NOMO-1 treated with dmso at 0.1 percent for 144 hours (cell line): ENCODE measurements at regions not wholly inside any gene's neighbourhood (a gene's known extent, or its start where the extent isn't known, plus 50 kb on each side); places are given as distances from the start of the nearest gene placed in this dataset.

Experiments
- DNase-seq: peaks from one replicate; lab custom pipeline; 2025; ENCODE audit not compliant: unreplicated experiment; lab: John Stamatoyannopoulos, UW

- DNase-seq: no peak
Measured at GRCh38 chr6:110033101-110033500, 55.0 kb downstream of the GPR6 start.

- no peak for DNase-seq
Measured at GRCh38 chr6:110033749-110034666, 55.9 kb downstream of the GPR6 start.

DNA sequence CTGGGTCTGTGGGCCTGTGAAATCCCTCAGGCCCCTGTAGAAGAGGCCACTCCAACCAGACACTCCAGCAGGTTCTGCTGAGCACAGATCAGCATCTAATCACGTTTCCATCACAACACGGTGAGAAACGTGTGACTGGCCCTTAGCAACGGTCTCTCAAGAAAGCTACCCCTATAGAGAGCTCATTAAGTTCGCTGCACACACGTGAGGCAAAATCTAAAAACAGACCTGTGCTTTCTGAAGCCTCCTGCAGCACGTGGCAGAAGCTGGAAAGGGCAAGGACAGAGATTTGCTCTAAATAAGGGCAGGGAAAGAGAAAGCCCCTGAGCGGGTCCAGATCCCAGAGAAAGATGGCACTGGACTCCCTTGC lies 56.5 kb downstream of the GPR6 start:
- no peak for DNase-seq

DNA sequence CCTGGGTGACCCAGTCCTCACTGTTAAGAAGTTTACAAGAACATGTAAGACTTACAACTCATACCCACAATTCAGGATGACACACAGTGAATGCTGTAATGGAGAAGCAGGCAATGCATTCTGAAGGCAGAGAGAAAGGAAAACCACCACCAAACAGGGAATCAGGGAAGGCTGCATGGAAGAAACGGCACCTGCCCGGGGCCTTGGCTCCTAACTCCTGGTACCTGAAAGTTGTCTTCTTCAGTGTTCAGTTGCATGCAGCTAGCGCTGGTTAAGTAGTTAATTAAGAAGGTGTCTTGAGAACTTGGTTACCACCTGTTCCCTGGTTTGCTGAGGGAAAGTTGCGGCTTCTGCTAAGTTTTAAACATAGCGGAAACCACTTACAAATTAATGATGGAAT lies 57.2 kb downstream of the GPR6 start:
- no peak for DNase-seq

DNA sequence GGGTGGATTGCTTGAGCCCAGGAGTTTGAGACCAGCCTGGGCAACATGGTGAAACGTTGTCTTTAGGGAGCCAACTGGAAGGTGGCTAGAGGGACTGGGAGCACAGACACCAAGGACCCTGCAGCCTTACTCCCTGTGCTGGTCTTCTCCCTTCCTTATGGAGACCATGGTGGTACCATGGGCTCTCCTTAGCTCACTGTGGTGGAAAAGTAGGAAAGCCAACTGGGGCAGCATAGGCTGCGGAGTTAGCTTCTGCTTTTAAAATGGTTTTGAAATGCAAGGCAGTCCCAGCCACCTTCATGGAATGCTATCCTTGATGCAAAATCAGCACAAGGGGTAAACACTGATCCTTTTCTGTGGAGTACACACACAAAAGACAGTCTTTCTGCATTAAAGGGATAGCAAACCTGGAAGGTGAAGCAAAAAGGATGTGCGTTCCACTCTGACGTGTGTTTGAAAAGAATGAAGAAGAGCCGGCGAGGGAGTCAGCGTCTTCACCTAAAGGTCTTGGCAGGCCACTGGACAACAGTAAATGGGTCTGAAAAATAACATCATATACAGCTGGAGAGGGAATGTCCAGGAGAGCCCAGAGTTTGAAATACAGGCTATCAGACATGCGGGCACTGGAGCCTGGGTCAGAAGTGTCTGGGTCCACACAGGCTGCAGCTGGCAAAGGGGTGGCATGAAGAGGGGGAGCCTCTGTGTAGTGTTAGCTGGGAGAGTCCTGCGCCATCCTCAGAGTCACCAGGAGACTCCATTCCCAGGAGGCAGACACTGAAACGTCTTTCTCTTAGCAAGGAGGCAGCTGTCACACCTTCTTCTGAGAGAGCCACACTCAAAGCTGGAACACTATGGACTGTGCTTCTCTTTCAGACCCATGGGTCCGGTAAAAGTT lies 58.5 kb downstream of the GPR6 start:
- no peak for DNase-seq

DNA sequence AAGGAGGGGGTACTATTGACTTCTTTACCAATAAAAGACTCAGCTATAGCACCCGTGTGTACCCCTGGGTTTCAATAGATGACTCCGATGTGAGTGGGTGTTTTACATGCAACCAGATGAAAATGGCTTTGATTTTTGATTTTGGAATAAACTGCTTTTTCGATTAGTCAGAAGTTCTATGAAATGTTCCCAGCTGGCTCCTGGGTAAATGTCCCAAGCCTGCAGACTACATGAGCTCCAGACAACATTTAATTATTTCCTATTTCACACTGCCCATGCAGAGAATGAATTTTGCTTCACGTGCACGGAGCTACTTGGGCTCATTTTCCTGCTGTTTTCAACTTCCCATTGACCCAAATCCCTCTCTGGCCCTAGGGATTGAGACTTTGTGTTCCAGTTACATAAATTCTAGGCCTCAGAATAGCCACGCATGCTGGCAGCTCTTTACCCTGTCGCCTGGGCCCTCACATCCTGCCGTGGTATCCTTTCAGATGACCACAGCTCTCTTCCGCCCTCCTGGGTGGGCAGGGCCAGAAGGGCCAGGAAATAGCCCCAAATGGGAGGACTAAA lies 59.7 kb downstream of the GPR6 start:
- no peak for DNase-seq

- DNase-seq: peak; percentile 85
Measured at GRCh38 chr6:110039364-110039980, 61.4 kb downstream of the GPR6 start.

DNA sequence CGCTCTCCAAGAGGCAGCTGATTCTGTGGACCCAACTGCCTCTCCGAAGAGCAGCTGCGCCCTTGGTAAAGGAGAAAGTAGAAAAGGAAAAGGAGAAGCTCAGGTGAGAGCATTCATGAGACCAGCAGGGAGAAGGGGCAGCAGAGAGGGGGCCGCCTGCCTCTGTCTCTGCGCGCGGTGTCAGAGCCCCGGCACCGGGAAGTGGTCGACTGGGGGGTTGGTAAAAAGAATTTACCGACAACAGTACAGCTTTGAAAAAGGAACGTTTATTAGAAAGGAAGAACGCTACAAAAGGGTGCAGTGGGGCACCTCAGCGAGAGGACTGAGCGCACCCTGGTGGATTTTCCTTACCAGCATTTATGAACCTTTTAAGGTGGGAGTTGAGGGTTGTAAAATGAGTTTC lies 61.9 kb downstream of the GPR6 start:
- DNase-seq: peak; percentile 34

- no peak for DNase-seq
Measured at GRCh38 chr6:110040716-110041115, 62.6 kb downstream of the GPR6 start.

GRCh38 chr6:110041126-110041525 lies 63.0 kb downstream of the GPR6 start:
- no peak for DNase-seq

- DNase-seq: no peak
Measured at GRCh38 chr6:110041830-110042229, 63.7 kb downstream of the GPR6 start.

DNA sequence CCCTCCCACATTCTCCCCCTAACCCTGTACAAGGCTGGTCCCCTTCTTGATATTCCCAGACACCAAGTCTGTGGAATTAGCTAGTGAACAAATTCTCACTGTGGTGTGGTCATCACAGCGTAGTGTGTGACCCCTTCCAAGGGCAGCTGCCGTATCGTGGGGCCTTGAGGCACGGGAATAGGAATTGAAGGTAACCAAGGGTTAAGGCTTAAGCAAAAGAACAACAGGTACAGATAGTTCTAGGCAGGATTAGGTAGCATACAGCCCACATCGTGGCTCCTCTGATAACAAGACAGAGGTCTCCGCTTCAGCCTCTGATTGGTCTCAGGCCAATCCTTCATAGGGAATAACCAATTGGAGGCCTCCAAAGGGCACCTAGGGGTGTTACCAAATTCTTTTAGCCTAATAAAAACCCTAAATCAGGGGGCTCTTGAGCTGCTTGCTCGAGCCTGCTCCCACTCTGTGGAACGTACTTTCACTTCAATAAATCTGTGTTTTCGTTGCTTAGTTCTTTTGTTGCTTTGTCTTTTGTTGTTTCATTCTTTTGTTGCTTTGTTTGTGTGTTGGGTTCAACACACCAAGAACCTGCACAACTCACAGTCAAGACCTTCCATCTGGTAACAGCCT lies 64.7 kb downstream of the GPR6 start:
- DNase-seq: no peak

GRCh38 chr6:110043366-110043994 lies 65.4 kb downstream of the GPR6 start:
- DNase-seq: no peak

GRCh38 chr6:110044096-110044495 lies 66.0 kb downstream of the GPR6 start:
- no peak for DNase-seq

- DNase-seq: no peak
Measured at GRCh38 chr6:110044622-110045021, 66.5 kb downstream of the GPR6 start.

GRCh38 chr6:110048221-110048875 lies 70.2 kb downstream of the GPR6 start:
- DNase-seq: no peak

DNA sequence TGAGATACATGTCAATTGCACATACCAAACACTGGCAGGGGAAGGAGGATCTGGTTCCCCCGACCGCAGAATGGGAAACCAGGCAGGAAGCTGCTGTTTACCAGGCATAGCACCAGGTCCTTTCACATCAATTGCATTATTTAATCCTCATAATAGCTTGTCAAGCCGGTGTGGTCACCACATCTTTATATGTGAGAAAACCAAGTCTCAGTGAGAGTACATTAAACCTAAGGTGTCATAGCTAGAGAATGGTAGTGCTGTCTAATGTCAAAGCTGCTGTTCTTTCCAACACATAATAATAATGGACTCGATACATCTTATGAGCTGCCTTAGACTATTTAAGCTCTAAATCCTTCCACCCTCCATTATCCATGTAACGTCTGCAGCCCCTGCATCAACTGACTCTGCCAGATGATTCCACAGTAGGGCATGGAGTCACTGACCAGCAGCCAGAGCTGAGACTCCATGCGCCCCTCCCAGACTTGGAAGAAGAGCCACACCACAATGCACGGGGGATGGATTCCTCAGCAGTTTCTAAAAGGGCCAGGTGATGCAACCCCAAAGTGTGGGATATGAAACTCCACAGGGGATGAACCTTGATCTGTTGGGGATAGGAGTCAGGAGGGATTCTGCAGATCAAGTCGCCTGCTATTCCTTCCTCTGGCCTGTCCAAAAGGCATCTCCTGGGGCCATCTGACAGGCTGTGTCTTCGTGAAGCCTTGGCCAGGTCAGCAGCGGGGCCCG lies 71.8 kb downstream of the GPR6 start:
- DNase-seq: no peak
